GM13977 (cell line): ENCODE measurements at regions not wholly inside any gene's neighbourhood (a gene's known extent, or its start where the extent isn't known, plus 50 kb on each side); places are given as distances from the start of the nearest gene placed in this dataset.

ENCODE experiments used
- DNase-seq: peaks from one replicate; pipeline ENCODE4 v3.0.0; 2012; ENCODE audit warnings: low spot score
- in situ Hi-C: fragments of 300-500 bp; cut with MboI; formaldehyde crosslinking; loops from one replicate; pipeline ENCODE4 v1.12.0; 2022; ENCODE audit warnings: low sequenced_read_pairs, low pct_unique_long_range_greater_than_20kb, mixed read lengths, inconsistent platforms; ENCODE audit not compliant: unreplicated experiment
- TF ChIP-seq, protein P1 (sequence below): IDR thresholded peaks from 2 replicates; pipeline ENCODE4 v1.5.1; 2012; ENCODE audit warnings: mild to moderate bottlenecking, control low read depth; ENCODE audit not compliant: insufficient read depth; ENCODE audit errors: extremely low read depth, missing control alignments

GRCh38 chr11:112831969-112832766, 129.1 kb upstream of the NCAM1 start:
- DNase-seq = no peak

DNA sequence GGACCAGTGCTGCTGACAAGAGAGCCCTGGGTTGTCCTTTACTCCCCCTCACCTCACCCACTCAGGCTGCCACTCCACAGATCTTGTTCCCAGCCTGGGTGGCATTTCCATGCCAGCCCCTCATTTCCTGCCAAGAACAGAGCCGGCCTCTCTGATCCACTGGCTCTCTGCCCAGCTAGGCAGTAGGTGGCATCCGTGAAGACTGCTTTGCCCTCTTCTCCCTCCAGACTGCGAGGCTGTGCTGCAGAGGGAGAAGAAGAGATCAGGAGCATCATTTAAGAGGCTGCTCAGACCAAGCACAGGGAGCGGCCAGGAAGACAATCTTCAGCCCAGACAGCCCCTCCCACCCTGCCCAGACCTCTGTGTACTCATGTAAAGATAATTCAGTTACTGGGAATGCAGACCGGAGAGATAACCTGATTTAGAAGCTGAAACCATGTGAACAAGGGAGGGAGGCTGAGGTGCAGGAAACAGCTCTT, 126.9 kb upstream of the NCAM1 start:
- in situ Hi-C loops = no loop called here
- TF ChIP-seq, protein P1, sequence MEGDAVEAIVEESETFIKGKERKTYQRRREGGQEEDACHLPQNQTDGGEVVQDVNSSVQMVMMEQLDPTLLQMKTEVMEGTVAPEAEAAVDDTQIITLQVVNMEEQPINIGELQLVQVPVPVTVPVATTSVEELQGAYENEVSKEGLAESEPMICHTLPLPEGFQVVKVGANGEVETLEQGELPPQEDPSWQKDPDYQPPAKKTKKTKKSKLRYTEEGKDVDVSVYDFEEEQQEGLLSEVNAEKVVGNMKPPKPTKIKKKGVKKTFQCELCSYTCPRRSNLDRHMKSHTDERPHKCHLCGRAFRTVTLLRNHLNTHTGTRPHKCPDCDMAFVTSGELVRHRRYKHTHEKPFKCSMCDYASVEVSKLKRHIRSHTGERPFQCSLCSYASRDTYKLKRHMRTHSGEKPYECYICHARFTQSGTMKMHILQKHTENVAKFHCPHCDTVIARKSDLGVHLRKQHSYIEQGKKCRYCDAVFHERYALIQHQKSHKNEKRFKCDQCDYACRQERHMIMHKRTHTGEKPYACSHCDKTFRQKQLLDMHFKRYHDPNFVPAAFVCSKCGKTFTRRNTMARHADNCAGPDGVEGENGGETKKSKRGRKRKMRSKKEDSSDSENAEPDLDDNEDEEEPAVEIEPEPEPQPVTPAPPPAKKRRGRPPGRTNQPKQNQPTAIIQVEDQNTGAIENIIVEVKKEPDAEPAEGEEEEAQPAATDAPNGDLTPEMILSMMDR = no peak

More at GRCh38 chr11:112831969-112832766, 129.1 kb upstream of the NCAM1 start:
- TF ChIP-seq, protein P1 = no peak
- in situ Hi-C loops = no loop called here

DNA sequence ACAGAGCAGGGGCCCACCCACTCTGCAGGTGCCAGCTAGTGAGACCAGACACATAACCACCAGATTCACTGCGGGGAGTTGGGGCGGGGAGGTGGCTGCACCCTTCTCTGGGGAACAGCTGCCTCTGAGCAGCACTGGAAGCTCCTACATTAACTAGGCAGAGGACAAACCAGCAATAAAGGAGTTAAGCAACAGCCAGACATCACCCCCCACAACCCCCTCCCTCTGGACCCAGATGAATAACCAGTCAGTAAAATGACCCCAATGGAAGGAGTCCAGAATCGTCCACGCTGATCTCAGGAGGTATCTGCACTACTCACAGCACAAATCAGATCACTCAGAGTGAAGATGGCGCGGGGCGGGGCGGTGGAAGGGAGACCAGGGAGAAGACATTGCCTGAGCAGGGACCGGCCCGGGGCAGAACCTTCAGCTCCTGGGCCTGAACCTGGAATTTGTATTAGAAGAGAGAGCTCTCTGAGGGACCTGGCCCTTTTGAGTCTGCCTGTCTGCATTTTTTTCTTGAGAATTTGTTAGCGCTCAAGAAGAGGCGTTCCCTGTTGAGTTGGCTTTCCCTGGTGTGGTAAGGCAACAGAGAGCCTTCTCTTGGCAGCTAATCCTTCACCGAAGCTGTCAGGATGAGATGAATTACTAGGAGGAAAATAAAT, 125.5 kb upstream of the NCAM1 start:
- in situ Hi-C loops = no loop called here
- TF ChIP-seq, protein P1 = no peak
- no peak for DNase-seq

More for the DNA sequence above, 126.9 kb upstream of the NCAM1 start:
- no peak for DNase-seq

DNA sequence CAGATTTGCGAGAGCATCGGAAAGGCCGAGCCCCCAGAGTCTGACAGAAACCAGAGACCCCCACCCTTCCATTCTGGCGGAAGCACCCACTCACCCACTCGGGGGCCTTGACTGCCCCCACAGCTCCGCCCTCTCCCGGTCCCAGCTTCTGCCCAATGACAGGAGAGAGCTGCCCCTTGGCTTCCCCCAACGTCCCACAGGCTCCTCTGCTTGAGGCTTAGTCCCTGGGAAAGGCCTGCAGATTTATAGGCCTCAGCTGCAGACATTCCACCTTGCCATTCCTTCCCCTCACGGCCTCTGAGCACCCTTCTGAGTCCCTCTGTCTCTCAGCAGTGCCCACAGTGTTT, 125.0 kb upstream of the NCAM1 start:
- TF ChIP-seq, protein P1 = no peak
- in situ Hi-C loops = no loop called here
- no peak for DNase-seq

DNA sequence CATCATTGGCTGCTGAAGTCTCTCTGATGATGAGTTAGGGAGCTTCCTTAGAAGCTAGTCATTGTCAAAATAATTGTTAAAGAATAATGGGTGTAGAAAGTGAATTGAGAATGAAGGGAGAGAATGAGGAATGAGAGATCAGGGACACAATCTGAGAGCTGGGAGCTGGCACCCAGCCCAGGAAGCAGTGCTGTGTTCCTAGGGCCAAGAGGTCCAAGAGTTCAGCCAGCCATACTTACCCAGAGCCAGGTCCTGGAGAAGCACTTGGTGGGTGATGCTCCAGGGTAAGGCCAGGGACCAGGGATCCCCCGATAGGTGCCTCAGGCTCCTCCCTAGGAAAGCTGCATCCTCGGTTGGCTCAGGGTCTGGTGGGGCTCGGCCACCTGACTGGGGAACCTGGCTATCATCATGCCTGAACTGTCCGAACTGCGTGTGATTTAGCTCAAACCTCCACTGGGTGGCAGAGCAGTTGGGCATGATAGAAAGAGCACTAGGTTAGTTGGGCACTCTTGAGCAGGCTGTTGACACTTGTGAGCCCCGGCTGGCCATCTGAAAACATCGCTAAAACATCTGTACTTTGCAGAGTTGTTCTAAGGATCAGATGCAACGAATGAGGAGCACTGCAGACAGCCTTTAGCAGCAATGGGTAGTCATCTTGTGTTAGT, 123.9 kb upstream of the NCAM1 start:
- TF ChIP-seq, protein P1 = no peak
- DNase-seq = no peak
- in situ Hi-C loops = no loop called here

- no peak for DNase-seq
- in situ Hi-C loops = no loop called here
- TF ChIP-seq, protein P1 = no peak
Observed at GRCh38 chr11:112839051-112839450, 122.2 kb upstream of the NCAM1 start.
